NCI-H187 treated with DMSO at 0.1 percent for 48 hours (cell line): ENCODE measurements at regions not wholly inside any gene's neighbourhood (a gene's known extent, or its start where the extent isn't known, plus 50 kb on each side); places are given as distances from the start of the nearest gene placed in this dataset.

Source experiments
- DNase-seq: peaks from one replicate; lab custom pipeline; 2025; lab: John Stamatoyannopoulos, UW

DNA sequence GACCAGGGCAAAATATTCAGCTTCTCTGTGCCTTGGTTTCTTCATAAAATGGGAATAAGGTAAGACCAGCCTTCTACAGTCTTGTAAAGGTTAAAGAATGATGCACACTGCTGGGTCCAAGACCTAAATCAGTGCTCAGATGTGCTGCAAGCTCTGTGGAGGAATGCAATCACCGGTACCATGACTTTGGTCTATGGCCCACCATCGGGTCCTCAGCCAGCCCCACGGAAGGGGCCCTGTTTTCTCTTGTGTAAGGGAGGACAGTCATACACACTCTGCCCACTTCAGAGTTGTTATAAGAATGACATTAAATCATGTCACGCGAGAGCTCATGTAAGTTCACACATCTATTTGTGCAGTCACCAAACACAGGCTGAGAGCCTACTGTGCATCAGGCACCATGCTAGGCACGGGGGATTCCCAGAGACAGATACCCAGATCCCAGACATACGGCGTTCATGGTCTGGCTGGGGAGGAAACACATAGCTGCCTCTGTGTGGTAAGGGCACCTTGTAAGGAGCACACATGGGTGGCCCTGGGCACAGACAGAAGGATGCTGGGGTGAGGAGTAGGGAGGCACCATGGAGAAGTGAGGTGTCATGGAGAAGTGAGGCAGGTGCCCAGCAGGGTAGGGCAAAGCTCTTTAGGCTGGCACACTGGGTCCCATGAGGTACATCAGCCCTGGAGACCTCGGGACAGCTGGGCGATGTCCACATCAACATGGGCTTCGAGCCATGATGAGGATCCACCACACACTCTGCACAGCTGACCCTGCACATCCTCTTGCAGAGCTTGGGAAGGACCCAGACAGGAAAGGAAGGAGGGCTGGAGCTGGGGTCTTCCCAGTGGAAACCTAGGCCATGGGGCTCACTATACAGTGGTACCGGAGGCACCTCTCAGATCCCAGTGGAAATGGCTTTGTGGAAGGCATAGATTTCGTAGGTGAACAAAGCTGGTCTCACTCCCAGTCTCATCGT lies 190.4 kb upstream of the DIO3 start:
- no peak for DNase-seq

DNA sequence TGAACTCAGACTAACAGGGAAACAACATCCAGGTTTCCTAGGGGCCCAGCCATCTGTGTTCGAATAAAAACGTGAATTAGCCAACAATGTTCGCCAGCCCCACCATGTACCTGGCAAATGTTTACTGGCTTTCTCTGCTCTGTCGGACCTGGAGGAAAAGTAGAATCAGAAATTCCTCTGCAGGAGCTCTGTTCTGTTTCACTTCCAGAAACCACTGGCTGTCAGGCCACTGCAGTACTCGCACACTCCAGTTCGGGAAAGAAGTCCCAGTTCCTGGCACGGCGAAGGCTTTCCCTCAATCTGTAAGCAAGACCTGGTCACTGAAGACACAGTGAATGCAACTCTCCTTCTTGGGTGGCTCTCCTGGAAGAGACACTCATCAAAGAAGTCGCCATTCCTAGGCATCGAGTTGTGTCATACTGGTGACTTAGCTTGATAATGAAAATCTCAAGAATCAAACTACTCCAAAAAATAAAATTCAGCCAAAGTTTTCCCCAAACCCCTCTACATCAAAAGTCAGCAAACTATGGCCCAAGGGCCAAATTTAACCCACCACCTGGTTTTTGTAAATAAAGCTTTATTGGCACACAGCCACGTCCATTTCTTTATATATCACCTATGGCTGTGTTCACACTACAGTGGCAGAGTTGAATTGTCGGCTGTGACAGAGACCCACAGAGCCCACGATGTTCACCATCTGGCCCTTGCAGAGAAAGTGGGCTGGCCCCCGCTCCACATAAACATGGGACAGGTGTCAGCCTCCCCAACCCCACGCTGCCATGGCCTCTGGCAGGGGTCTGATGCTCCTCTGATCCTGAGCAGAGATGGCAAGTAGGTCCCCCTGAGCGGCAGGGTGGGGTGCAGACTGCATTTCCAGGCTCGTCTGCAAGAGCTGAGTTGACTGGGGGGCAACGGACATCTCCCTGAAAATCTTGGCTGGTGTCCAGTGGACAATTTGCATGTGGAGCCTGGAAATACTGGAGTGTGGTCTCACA lies 189.2 kb upstream of the DIO3 start:
- DNase-seq: no peak

DNA sequence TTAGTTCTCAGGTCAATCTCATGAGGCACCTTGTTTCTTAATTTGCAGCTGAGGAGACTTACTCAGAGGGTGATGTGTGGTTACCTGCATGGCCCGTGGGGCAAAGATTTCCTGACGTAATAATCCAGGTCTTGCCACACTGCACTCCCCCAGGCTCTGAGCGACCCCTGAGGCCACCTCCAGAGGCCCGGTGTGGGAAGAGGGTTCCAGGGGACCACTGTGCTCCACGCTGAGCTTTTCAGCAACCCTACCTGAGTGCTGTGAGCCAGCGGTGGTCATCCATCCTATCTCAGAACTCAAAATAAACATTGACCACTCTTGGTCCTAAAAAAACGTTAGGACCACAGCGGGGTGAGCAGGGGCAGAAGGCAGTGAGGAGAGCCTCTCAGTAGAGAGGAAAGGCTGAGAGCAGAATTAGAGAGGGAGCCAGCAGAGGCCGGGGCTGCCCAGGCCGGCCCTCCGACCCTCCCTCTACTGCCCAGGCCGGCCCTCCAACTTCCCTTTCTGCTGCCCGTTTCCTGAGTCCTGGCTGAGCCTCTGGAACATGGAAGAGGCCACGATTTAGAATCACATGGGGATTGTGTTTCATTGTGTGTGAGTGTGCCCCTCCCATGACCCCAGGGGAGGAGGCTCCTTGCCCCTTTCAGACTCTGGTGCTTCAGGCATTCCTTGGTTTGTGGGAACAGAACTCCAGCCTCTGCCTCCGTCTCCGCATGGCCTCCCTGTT lies 188.2 kb upstream of the DIO3 start:
- DNase-seq: no peak

DNA sequence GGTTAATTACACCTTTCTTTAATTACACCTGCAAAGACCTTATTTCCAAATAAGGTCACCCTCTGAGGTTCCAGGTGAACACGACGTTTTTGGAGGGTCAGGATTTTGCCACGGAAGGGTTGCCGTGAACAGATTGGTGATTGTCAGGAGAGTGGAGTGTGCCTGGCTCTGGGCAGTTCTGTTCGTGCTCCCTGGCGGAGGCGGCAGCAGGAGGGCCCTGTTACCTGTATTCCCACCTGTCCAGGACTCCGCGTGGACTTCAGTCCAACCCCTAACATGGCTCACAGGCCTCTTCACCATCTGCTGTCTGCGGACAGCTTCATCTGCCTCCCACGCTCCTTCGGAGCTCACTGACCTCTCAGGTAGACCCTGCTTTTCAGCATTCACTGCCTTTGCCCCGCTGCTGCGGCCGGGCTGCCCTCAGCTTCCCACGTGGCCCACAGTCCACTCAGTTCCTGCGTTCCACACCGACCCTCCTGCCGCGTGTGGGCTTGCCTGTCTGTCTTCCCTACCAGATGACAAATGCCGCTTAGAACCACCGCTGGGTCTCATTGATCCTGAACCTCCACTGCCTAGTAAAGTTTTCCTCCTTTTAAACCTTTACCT lies 187.5 kb upstream of the DIO3 start:
- no peak for DNase-seq

DNA sequence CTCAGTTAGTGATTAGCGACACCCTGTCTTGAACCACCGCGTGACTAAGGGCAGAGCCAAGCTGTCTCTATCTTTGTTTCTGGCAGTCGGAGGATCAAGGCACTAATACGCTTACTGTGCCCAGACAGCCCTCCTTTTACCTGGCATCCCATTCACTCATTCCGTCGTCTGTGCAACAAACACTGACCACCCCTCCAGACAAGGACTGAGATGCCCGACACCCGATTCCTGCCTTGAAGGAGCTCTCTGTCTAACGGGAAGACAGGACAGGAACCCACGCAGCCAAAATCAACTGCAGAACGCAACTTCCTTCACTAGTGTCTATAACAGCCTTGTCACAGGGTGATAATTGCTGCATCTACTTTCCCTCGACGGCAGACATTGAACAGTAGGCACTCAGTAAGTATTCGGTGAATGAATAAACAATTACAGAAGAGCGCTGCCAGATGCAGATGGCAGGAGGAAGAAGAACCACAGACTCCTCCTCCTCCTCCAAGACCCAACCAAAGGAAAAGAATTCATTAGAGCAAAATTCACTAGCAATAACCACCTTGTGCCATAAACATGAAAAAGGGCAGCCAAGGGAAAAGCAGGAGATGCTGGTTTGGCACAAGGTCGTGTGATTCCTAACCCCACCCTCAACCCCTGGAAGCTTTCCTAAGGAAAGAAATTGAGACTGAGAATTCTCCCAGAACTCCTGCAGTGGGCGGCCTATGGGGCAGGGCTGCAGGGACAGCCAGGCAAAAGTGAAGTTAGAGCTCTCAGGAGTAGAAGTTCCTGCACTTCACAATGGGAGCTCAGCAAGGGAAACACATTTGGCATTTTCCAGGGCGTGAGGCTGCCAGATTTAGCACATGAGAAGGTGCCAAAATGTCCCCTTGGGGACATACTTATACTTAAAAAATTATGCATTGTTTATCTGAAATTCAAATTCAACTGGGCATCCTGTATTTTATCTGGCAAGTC lies 186.6 kb upstream of the DIO3 start:
- no peak for DNase-seq

DNA sequence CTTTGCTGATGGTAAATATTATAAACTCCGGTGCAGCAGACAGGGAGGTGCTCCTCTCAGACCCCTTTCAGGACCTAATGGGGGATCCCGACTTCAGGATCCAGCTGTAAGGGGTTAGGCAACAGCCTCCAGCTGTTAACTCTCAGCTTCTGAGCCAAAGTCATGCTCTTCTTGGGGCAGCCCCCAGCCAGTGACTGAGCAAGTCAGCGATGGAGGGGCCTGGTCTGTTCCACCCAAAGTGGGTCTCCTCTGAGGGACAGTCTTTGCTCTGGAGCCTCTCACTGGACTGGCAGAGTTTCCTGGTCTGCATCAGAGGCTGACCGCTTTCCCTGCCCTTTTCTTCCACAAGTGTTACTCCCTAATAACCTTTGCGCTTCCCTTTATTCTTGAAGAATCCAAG lies 184.2 kb upstream of the DIO3 start:
- no peak for DNase-seq

DNA sequence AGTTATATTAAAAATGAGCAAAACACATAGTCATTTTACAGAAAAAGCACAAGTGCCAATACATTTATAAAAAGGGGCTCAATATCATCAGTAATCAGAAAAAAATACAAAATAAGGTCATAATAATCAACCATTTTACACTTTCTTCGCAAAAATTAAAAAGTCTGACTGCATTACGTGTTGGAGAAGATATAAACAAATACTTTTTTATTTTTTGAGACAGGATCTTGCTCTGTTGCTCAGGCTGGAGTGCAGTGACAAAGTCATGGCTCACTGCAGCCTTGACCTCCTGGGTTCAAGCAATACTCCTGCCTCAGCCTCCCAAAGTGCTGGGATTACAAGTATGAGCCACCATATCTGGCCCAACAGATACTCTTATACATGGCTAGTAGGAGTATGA lies 181.5 kb upstream of the DIO3 start:
- no peak for DNase-seq

DNA sequence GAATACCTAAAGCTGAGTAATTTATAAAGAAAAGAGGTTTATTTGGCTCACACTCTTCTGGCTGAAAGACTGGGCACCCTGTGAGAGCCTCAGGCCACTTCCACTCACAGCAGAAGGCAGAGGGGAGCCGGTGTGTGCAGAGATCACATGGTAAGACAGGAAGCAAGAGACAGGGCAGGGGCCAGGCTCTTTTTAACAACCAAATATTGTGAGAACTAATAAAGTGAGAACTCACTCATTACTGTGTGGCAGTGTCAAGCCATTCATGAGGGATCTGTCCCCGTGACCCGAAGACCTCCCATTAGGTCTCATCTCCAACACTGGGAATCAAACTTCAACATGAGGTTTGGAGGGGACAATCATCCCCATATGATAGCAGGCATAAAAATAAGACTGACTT lies 180.8 kb upstream of the DIO3 start:
- no peak for DNase-seq

DNA sequence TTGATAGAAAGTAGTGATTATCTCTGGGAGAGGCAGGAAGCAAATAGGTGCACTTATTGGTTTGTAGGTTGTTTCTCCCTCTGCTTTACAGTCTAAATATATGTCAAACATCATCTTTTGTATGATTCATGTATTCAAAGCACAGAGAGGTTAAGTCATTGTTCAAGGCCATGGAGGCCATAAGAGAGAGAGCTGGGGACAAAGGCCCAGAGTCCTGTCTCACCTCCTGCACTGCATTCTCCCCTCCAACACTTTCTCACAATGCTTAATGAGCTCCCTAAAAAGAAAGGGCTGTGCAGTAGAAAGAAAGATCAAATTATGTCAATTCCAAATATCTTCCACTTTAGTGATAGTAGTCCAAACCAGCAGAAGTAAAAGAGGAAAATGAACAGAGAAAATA lies 180.4 kb upstream of the DIO3 start:
- DNase-seq: no peak

DNA sequence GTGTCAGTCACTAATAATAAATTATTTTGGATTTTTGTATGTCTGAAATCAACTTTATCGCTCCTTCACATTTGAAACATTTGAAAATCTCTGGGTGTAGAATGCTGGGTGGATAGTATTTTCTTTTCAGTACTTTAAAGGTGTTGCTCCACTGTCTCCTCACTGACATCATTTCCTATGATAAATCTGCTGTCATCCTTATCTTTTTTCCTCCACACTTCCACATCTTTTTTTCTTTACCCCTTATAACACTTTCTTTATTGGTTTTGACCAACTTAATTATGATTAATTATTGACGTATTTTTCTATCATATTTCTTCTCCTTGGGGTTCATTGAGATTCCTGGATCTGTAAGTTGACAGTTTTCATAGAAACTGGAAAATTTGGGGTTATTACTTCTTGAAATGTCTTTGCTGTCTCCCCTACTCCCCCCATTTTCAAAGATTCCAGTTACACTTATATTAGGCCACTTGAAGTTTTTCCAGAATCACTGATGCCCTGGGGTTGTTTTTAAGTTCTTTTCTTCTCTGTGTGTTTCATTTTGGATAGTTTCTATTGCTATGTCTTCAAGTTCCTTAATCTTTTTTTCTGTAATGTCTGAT lies 177.5 kb upstream of the DIO3 start:
- DNase-seq: no peak

DNA sequence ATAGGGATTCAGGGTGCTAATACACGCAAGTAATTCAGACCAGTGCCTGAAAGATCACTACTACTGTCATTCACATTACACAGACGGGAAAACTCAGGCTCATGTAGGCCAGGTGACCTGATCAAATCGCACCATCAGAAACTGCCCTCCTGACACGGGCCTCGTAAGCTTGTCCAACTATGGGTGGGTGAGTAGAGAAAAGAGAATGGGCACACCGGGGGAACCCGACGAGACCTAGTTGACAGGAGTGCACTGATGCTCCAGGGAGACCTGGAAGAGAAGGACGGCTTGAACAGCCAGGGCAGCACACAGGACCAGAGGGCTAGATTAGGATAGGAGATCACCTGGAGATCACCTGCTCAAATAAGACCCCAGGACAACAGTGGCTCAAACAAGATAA lies 166.9 kb upstream of the DIO3 start:
- DNase-seq: no peak

DNA sequence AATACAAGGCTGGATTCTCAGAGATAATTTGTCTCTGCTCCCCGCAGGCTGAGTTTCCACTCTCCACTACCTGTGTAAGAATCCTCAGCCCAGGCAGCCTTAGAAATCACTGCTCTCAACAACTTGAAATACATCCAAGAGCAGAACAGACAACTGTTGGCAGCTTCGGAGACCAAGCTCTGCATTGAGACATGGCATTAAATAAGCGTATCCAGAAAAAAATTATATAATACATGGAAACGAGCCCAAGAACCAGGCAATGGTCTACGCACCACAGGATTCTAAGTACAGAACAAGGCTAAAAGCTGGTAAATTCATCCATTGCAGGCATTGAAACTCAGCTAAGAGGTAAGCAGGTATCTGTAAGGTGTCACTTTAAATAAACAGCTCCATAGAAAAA lies 165.5 kb upstream of the DIO3 start:
- DNase-seq: no peak

DNA sequence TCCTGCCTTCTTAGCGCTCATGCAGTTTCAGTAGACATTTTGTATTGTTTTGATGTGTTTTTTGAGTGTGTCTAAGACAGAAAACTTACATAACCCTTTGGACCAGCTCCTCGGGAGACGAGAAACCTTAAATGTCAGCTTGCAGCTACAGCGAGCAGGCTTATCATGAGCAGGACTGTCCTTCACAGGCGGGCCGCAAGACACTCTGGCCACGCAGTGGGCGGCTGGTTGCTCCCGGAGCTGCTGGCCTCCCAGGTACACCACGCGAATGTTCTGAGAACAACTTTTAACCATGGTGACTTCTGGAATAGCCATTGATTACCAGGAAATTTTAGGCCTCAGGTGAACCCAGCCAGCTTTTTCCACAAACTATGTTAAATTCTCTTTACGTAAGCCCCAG lies 164.1 kb upstream of the DIO3 start:
- no peak for DNase-seq

DNA sequence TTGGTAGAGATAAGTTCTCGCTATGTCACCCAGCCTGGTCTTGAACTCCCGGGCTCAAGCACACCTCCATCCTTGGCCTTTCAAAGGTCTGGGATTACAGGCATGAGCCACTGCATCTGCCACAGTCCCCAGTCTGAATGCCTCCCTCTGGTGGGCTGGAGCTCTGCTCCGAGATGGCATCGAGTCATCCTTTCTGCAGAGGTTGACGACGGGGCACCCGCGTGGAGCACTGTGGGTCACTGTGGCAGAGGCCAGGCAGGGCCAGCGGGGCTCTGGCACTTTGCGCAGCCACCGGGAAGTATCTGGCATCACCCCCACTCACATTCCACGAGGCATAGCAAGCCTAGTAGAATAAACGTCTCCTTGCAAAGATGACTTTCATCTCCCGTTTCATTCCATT lies 163.3 kb upstream of the DIO3 start:
- no peak for DNase-seq

DNA sequence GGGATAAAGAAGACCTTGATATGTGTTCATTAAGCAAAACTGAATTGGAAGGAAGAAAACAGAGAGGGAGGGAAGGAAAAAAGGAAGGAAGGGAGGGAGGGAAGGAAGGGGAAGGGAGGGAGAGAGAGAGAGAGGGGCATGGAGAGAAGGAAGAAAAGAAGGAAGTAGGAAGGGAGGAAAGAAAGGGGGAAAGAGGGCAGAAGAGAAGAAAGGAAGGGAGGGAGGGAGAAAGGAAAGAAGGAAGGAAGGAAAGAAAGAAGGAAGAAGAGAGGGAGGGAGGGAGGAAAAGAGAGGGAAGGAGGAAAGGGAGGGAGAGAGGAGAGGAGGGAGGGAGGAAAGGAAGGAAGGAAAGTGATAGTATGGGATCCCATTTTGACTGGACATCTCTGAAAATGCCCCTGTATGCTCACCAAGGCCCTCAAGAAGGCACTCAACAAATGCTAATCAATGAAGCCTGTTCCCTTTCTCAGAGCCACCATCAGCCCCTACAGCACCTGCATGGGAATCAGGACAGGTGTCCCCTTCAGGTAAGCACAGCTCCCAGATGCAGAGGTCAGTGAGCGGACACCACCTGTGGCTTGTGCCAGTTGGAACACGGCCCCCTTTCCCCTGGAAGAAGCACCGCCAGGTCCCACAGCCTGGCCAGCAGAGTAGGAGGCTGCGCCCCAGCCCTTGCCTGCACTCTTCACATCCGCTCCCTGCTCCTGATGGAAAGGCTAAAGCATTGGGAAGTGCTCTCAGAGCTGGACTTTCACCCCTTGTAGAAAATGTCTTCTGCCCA lies 161.4 kb upstream of the DIO3 start:
- no peak for DNase-seq

DNA sequence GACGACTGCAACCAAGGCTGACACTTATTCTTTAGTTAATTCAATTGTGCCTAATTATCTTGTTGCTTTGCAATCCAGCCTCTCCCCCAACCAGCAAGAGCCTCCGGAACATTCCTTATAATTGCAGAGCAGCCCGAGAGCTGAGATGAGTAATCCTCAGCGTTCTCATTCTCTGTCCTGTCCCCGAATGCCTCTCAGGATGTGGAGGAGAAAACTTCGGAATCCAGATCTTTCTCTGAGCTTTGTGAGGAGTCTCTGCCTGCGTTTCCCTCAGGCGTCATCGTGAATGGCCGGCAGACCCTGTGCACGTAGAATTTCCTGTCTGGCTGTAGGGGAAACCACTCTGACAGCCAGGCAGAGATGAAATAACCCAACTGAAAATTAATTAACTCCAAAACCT lies 160.5 kb upstream of the DIO3 start:
- DNase-seq: no peak

DNA sequence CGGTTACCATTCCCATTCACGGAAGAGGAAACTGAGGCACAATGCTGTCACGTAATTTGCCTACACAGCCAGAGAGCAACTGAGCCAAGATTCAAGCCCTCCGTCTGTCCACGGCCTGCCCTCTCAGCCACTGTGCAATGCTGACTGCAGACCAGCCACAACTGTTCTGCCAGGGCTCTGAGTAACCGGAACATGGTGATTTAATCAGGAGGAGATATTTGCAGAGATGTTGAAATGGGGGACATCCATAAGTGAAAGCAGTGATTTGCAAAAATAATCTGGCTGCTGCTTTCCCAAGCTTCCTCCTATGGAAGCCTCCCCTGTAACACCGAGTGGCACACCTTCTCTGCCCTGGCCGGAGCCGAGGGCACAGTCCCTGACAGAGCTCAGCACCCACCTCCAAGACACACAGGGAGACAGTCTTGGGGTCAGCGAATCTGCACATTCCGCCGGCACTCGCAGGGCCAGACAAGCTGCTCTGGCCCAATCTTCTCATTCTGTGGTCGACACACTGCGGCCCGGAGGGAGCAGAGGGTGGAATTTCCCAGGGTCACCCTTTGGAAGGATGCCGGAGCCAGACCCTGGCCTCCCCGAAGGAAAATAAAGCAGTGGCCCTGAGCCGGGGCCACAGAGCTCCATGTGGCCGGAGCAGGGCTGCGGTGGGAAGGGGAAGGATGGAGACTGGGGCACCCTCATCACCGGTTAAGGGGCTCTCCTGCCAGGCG lies 158.2 kb upstream of the DIO3 start:
- DNase-seq: no peak

DNA sequence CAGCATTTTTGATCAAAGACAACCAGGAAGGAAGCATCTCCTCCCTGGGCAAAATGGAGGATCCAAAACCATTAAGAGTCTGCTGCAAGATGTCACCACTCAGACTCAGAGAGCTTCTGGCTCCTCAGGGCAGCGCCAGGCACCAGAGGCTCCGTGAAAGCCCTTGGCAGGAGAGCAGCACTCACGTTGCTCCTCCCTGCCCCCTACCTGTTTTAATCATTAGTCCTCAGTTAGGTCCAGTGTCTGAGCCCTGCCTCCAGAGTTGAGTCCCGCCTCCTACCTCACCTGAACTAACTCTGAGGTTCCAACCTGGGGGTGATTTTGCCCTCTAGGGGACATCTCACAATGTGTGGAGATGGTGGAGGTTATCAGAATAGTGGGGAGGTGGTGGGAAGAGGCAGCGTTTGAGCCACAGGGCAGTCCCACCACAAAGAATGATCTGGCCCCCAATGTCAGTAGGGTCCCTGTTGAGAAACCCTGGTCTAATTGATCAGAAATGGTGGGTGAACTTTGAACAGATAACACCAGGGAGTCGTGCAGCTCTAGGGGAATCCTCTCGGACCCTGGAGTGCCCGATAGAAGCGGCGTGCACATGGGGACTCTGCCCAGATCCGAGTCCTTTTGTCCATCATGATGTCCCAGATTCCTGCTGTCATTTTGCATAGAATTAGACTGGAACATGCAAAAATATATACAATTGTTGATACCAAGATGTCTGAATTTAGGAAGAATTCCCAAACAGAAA lies 156.7 kb upstream of the DIO3 start:
- no peak for DNase-seq
